Hematopoietic multipotent progenitor cell treated with erythropoietin and hydrocortisone succinate and interleukin-3 and kit ligand, for 4 days (in vitro differentiated cells): ENCODE measurements at regions not wholly inside any gene's neighbourhood (a gene's known extent, or its start where the extent isn't known, plus 50 kb on each side); places are given as distances from the start of the nearest gene placed in this dataset.
A peak's percentile ranks its signal among the peaks of the same experiment; 100 is the strongest.

ENCODE experiments used
- DNase-seq: peaks from one replicate; pipeline ENCODE4 v3.0.0-alpha.2; 2015

GRCh38 chr13:40403509-40404241, 262.8 kb downstream of the FOXO1 start:
- DNase-seq, result no peak

- DNase-seq, result no peak
Observed at GRCh38 chr13:40404407-40404806, 262.0 kb downstream of the FOXO1 start.

- no peak for DNase-seq
Observed at GRCh38 chr13:40404967-40405716, 261.3 kb downstream of the FOXO1 start.

- no peak for DNase-seq
Observed at GRCh38 chr13:40406405-40407120, 259.9 kb downstream of the FOXO1 start.

GRCh38 chr13:40407567-40407966, 258.9 kb downstream of the FOXO1 start:
- DNase-seq, result no peak

GRCh38 chr13:40408602-40409001, 257.8 kb downstream of the FOXO1 start:
- no peak for DNase-seq

GRCh38 chr13:40409278-40409677, 257.2 kb downstream of the FOXO1 start:
- DNase-seq, result no peak

GRCh38 chr13:40410315-40410714, 256.1 kb downstream of the FOXO1 start:
- no peak for DNase-seq

GRCh38 chr13:40420160-40420740, 246.2 kb downstream of the FOXO1 start:
- DNase-seq, result no peak

- no peak for DNase-seq
Observed at GRCh38 chr13:40422588-40423235, 243.7 kb downstream of the FOXO1 start.

GRCh38 chr13:40428354-40428753, 238.1 kb downstream of the FOXO1 start:
- no peak for DNase-seq

- no peak for DNase-seq
Observed at GRCh38 chr13:40429706-40430545, 236.5 kb downstream of the FOXO1 start.

GRCh38 chr13:40432018-40432978, 234.1 kb downstream of the FOXO1 start:
- no peak for DNase-seq

GRCh38 chr13:40433001-40433400, 233.4 kb downstream of the FOXO1 start:
- no peak for DNase-seq

GRCh38 chr13:40433577-40433976, 232.9 kb downstream of the FOXO1 start:
- DNase-seq, result peak; percentile 66

- no peak for DNase-seq
Observed at GRCh38 chr13:40434516-40435397, 231.7 kb downstream of the FOXO1 start.

GRCh38 chr13:40438022-40438680, 228.3 kb downstream of the FOXO1 start:
- no peak for DNase-seq

GRCh38 chr13:40438999-40439797, 227.2 kb downstream of the FOXO1 start:
- DNase-seq, result peak; percentile 15
